Common myeloid progenitor, CD34-positive (primary cell): ENCODE measurements at regions not wholly inside any gene's neighbourhood (a gene's known extent, or its start where the extent isn't known, plus 50 kb on each side); places are given as distances from the start of the nearest gene placed in this dataset.
"Not testable (repeated sequence)": the region's sequence is repeated elsewhere in the genome, so short reads cannot be mapped to it uniquely, and the experiment has no call there.

Source experiments
- CTCF ChIA-PET: fragments of 350-600 bp; sonication (Branson Sonifier 250); formaldehyde crosslinking; loops from one replicate; lab custom pipeline; 2021; ENCODE audit warnings: antibody characterized with exemption; lab: Charles Lee
- POLR2A ChIA-PET: fragments of 350-600 bp; sonication (Branson Sonifier 250); formaldehyde crosslinking; loops from one replicate; lab custom pipeline; 2021; ENCODE audit warnings: antibody characterized with exemption; lab: Charles Lee
- DNase-seq, 3 donors: peaks; one replicate each; pipeline versions ENCODE4 v3.0.0 to v3.0.0-alpha.2; 2013
- H3K27ac ChIP-seq, 2 experiments: 1 replicate in 1 of 2; 2 replicates in 1 of 2; pipeline ENCODE4 v1.7.0; 2013; ENCODE audit warnings: inconsistent platforms in 2 of 2, low read length in 2 of 2, mild to moderate bottlenecking in 2 of 2, low read depth in 1 of 2, moderate library complexity in 1 of 2; ENCODE audit not compliant: severe bottlenecking in 2 of 2, insufficient read depth in 1 of 2, poor library complexity in 1 of 2
- H3K27me3 ChIP-seq, 5 experiments: replicated peaks in 2 of 5; 1 replicate in 3 of 5; 2 replicates in 2 of 5; pipeline versions ENCODE4 v1.6.1 to v1.7.0; 2013; ENCODE audit warnings: low read length in 4 of 5, mild to moderate bottlenecking in 2 of 5, moderate library complexity in 2 of 5, inconsistent platforms in 1 of 5; ENCODE audit not compliant: insufficient read depth in 5 of 5, control insufficient read depth in 4 of 5
- H3K36me3 ChIP-seq, 4 experiments: 1 replicate in 2 of 4; 2 replicates in 2 of 4; pipeline versions ENCODE4 v1.6.1 to v1.7.0; 2013; ENCODE audit warnings: low read length in 3 of 4, control low read depth in 1 of 4, mild to moderate bottlenecking in 1 of 4; ENCODE audit not compliant: control insufficient read depth in 4 of 4, insufficient read depth in 4 of 4
- H3K4me1 ChIP-seq, 4 experiments: 1 replicate in 3 of 4; 2 replicates in 1 of 4; pipeline versions ENCODE4 v1.6.1 to v1.7.1; 2013; ENCODE audit warnings: low read length in 3 of 4, mild to moderate bottlenecking in 3 of 4, control low read depth in 1 of 4, inconsistent platforms in 1 of 4, moderate library complexity in 1 of 4; ENCODE audit not compliant: control insufficient read depth in 4 of 4, insufficient read depth in 4 of 4; ENCODE audit errors: control extremely low read depth in 1 of 4
- H3K4me3 ChIP-seq, 7 experiments: 1 replicate in 4 of 7; 2 replicates in 3 of 7; pipeline versions ENCODE4 v1.5.1 to v1.7.0; 2013; ENCODE audit warnings: mild to moderate bottlenecking in 7 of 7, low read length in 6 of 7, moderate library complexity in 6 of 7, inconsistent platforms in 2 of 7, low read depth in 2 of 7, control low read depth in 1 of 7; ENCODE audit not compliant: insufficient read depth in 4 of 7, control insufficient read depth in 1 of 7; ENCODE audit errors: extremely low read depth in 1 of 7
- H3K9me3 ChIP-seq, 5 experiments: 1 replicate in 4 of 5; 2 replicates in 1 of 5; pipeline versions ENCODE4 v1.6.1 to v1.7.1; 2013; ENCODE audit warnings: low read length in 4 of 5, mild to moderate bottlenecking in 2 of 5, inconsistent platforms in 1 of 5, low read depth in 1 of 5, moderate library complexity in 1 of 5; ENCODE audit not compliant: control insufficient read depth in 4 of 5, insufficient read depth in 2 of 5; ENCODE audit errors: control extremely low read depth in 1 of 5
- WGBS: methylation state at CpG from one replicate; pipeline ENCODE4 v1.1.5; 2013; ENCODE audit not compliant: insufficient coverage; 5-methylcytosine and 5-hydroxymethylcytosine counted together

GRCh38 chr16:8047736-8048135 is 542.6 kb downstream of the TMEM114 start:
- CTCF ChIA-PET = no interaction called here
- WGBS = 95% methylated on average over 6 of the region's 7 CpGs
- H3K27me3 ChIP-seq = no peaks in the 10 kb centered on the region

GRCh38 chr16:8044796-8045195 is 545.5 kb downstream of the TMEM114 start:
- Histone ChIP-seq H3K36me3 (no peaks in the 10 kb centered on the region), H3K27ac (no peak overlapping the region), H3K9me3 (no peaks in the 10 kb centered on the region), H3K4me3 (no peak overlapping the region), H3K27me3 (no peaks in the 10 kb centered on the region), H3K4me1 (no peaks in the 10 kb centered on the region)
- ChIA-PET CTCF (no interaction called here), POLR2A (no interaction called here)
- no peak for DNase-seq
- WGBS = 86% methylated on average over 5 of the region's 5 CpGs

More at GRCh38 chr16:8047736-8048135, 542.6 kb downstream of the TMEM114 start:
- H3K36me3 ChIP-seq = no peaks in the 10 kb centered on the region
- no peak overlapping the region for H3K27ac ChIP-seq
- DNase-seq = no peak
- POLR2A ChIA-PET = no interaction called here
- H3K4me3 ChIP-seq = no peak overlapping the region
- no peaks in the 10 kb centered on the region for H3K4me1 ChIP-seq
- H3K9me3 ChIP-seq = peaks cover 0 to 3% (median 0%) of the 10 kb centered on the region in 5 experiments

GRCh38 chr16:8032406-8032805 is 557.9 kb downstream of the TMEM114 start:
- POLR2A ChIA-PET = no interaction called here
- WGBS = 93% methylated on average over 3 of the region's 3 CpGs
- no peaks in the 10 kb centered on the region for H3K36me3 ChIP-seq
- H3K9me3 ChIP-seq = no peaks in the 10 kb centered on the region
- CTCF ChIA-PET = no interaction called here
- no peak overlapping the region for H3K4me3 ChIP-seq
- H3K27me3 ChIP-seq = no peaks in the 10 kb centered on the region
- H3K27ac ChIP-seq = no peak overlapping the region
- no peaks in the 10 kb centered on the region for H3K4me1 ChIP-seq
- DNase-seq = no peak

GRCh38 chr16:8030004-8030403 is 560.3 kb downstream of the TMEM114 start:
- H3K36me3 ChIP-seq, H3K9me3 ChIP-seq, DNase-seq, H3K4me1 ChIP-seq, H3K4me3 ChIP-seq, POLR2A ChIA-PET, CTCF ChIA-PET, H3K27ac ChIP-seq, H3K27me3 ChIP-seq: not testable (repeated sequence)
- WGBS = no CpG with 5 or more reads among the region's 3 CpGs

GRCh38 chr16:8026450-8026849 is 563.9 kb downstream of the TMEM114 start:
- Histone ChIP-seq H3K36me3 (no peaks in the 10 kb centered on the region), H3K27me3 (no peaks in the 10 kb centered on the region), H3K9me3 (no peaks in the 10 kb centered on the region), H3K4me1 (no peaks in the 10 kb centered on the region), H3K27ac (no peak overlapping the region), H3K4me3 (no peak overlapping the region)
- DNase-seq = peak in 2 of 3 donors; percentile 1 to 5
- 57% methylated on average over 4 of the region's 5 CpGs for WGBS
- POLR2A ChIA-PET = no interaction called here
- CTCF ChIA-PET = no interaction called here

- WGBS = 79% methylated on average over 3 of the region's 3 CpGs
- ChIA-PET POLR2A (no interaction called here), CTCF (no interaction called here)
- no peak overlapping the region for H3K4me3 ChIP-seq
- H3K27ac ChIP-seq = no peak overlapping the region
- H3K4me1 ChIP-seq = no peaks in the 10 kb centered on the region
- no peak for DNase-seq
- no peaks in the 10 kb centered on the region for H3K27me3 ChIP-seq
- no peaks in the 10 kb centered on the region for H3K36me3 ChIP-seq
- H3K9me3 ChIP-seq = no peaks in the 10 kb centered on the region
These were observed 567.0 kb downstream of the TMEM114 start for GRCh38 chr16:8023326-8023725.

GRCh38 chr16:8005096-8005860 is 585.0 kb downstream of the TMEM114 start:
- DNase-seq = no peak
- Histone ChIP-seq H3K4me3 (no peak overlapping the region), H3K9me3 (no peaks in the 10 kb centered on the region), H3K4me1 (no peaks in the 10 kb centered on the region), H3K27ac (no peak overlapping the region), H3K27me3 (no peaks in the 10 kb centered on the region), H3K36me3 (no peaks in the 10 kb centered on the region)
- 93% methylated on average over 9 of the region's 10 CpGs for WGBS
- POLR2A ChIA-PET = no interaction called here
- CTCF ChIA-PET = no interaction called here
